Stimulated activated CD8-positive, alpha-beta memory T cell treated with anti-CD3 and anti-CD28 coated beads, Interleukin-15, amount 100 ng/mL, for 48 hours (primary cell): ENCODE measurements at regions not wholly inside any gene's neighbourhood (a gene's known extent, or its start where the extent isn't known, plus 50 kb on each side); places are given as distances from the start of the nearest gene placed in this dataset.
"Not testable (repeated sequence)": the region's sequence is repeated elsewhere in the genome, so short reads cannot be mapped to it uniquely, and the experiment has no call there.

Experiments
- DNase-seq, 2 donors: peaks; one replicate each; pipeline ENCODE4 v3.0.0-alpha.2; 2020; ENCODE audit warnings: low read depth in 2 of 2

GRCh38 chr2:22350621-22351020 lies 1034.4 kb upstream of the KLHL29 start:
- no peak for DNase-seq

GRCh38 chr2:22355816-22356433 lies 1029.1 kb upstream of the KLHL29 start:
- DNase-seq, result peak; percentile 2 to 4

GRCh38 chr2:22359071-22359672 lies 1025.8 kb upstream of the KLHL29 start:
- DNase-seq, result no peak

- DNase-seq, result no peak
These were observed 1024.1 kb upstream of the KLHL29 start for GRCh38 chr2:22360735-22361374.

- DNase-seq, result no peak
These were observed 1023.4 kb upstream of the KLHL29 start for GRCh38 chr2:22361571-22361970.

DNA sequence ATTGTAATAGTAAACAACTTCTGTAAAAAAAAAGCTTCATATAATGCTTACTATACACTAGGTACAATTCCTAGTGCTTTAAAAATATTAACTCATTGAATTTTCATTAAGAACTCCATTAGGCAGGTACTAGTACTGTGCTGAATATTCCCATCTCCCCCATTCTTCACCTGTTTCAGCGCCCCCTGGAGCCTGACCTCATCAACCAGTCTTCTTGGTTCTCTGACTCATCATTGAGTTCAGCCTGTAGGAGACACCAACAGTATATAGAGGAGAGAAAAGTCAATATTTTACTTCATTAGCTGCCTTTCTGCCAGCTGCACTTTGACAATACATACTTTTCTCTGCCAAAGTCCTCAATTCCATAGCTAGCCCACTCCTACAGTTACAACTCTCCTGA lies 1009.9 kb upstream of the KLHL29 start:
- no peak for DNase-seq

- no peak for DNase-seq
These were observed 1007.7 kb upstream of the KLHL29 start for GRCh38 chr2:22377268-22377667.

GRCh38 chr2:22382479-22383169 lies 1002.4 kb upstream of the KLHL29 start:
- DNase-seq, result no peak

GRCh38 chr2:22397847-22398246 lies 987.1 kb upstream of the KLHL29 start:
- no peak for DNase-seq

DNA sequence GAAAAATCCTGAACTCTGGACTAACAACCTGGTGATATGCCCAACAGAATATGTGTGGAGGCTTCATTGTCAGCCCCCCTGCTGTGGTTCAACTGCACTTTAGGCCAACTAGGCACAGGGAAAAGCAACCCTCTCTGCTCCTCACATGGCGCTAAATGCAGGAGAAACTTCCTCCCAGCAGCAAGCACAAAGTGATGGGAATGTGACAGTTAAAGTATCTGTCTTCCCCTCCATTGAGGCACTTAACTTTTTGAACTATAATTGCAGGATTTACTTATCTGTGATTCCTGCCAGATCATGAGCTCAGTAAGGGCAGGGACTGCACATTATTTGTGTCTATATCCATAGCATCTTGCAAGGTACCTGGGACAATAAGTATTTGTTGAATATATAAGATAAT lies 981.2 kb upstream of the KLHL29 start:
- no peak for DNase-seq

GRCh38 chr2:22406625-22407024 lies 978.4 kb upstream of the KLHL29 start:
- no peak for DNase-seq

DNA sequence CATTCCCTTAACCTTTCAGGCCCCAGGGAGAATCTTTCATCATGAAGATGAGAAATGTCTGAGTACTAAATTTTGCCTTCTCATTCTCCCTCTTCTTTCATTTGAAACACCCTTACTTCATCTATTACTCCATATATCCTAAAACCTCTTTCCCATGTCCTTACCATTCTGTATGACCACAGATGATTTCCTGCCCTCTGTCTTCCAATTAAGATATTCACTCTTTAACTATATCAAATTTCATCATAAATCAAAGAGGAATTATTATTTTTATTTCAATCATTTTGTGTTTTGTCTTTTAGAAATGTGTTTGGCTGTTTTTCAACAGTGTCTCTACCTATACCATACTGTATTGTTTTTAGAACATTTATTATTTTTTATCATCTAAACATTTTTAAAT lies 964.9 kb upstream of the KLHL29 start:
- no peak for DNase-seq

DNA sequence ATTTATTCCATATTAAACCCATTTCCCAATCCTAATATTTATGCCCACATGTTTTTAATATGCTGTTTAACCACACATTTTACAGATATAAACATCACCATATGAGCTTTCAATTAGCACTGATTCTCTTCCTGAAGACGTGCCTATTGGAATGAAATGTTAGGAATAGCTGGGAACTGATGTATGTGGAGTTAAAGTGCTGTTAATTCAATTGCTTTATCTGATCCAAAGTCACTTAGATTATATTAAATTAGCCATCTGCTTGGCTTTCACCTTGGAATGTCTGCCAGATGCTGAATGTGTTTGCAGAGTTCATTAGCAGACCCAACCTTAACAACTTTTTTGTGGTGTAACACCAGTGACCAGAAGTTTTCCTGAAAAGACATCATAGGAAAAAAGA lies 942.9 kb upstream of the KLHL29 start:
- no peak for DNase-seq

DNA sequence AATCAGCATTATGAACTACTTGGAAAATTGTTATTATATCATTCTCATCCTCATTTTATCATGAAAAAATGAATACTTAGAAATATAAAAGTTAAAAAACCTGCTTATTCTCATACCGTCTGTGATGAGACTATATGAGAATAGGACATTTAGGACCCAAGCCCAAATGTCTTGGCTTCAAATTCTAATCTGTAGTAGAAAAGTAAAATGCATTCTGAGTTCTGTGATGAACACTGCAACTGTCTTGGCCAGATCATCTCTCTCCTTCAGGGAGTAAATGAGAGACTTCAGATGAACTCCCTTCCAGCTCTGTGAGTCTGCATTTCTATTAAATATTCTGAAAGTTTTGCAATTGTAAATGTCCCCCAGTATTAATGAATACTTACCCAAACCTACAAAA lies 940.7 kb upstream of the KLHL29 start:
- DNase-seq, result no peak

DNA sequence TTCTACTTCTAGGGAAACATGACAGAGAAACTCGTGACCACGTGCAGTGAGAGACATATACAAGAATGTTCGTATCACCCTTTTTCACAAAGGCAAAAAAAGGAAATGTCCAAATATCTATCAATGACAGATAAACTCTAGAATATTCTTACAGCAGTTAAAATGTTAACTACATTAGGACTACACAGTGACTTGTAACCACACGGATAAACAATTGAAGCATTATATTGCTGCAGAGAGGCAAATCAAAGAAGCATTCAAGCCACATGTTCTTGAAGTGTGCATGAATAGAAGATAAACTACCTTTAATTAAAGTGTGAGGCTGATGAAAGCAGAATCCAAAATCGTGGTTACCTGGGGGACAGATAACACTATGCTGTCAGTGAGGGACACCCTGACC lies 935.3 kb upstream of the KLHL29 start:
- no peak for DNase-seq

DNA sequence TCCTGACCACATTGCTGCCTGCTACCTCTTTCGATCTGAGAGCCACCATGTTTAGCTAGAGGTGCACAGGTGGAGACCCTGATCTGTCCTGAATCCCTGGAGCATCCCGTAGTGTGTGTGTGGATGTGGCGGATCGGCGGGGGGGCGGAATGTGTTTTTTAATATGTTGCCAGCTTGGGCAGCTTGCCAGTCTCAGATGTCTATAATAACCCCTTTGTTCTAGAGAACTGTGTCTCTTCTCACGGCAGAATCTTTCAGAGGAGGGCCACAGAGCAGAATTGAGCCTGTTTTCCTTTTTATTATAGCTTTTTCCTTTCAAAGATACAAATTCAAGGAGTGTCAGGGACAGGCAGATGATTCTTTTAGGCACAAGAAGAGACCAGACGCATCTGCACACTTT lies 934.1 kb upstream of the KLHL29 start:
- DNase-seq, result no peak

GRCh38 chr2:22454826-22455485 lies 930.0 kb upstream of the KLHL29 start:
- no peak for DNase-seq

DNA sequence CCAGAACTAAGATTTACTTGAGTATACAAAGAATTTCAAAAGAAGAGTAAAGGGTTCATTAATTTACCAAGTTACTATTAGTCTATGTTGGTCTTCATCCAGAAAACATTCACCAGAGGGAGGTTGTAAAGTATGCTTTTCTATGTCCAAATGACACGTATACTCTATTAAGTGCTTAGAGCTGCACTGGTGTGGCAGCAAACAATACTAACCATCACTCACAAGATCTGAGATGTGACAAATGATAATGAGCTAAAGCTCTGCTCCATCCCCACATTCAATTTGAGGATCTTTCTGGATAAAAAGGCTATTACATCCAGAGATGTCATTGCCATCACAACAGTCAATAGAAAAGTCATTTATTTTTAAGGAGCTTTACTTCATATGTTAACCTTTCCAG lies 926.5 kb upstream of the KLHL29 start:
- no peak for DNase-seq

- not testable (repeated sequence) for DNase-seq
These were observed 909.9 kb upstream of the KLHL29 start for GRCh38 chr2:22475103-22475502.

DNA sequence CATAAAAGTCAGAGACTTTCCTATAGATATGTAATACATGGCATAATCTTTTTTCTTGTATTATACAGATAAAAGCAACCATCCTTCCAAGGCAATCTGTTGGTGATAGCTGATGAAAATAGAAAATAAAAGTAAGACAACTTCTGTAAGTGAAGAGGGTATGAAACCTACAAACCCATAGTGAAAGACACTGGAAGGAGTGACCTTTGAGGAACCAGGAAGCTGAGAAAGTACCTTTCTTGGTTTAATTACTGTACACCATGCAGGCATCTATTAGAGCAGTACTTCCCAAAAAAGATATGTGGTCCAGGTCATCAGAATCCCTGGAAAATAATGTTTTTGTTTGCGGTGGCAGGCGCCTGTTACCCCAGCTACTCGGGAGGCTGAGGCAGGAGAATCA lies 906.6 kb upstream of the KLHL29 start:
- no peak for DNase-seq

DNA sequence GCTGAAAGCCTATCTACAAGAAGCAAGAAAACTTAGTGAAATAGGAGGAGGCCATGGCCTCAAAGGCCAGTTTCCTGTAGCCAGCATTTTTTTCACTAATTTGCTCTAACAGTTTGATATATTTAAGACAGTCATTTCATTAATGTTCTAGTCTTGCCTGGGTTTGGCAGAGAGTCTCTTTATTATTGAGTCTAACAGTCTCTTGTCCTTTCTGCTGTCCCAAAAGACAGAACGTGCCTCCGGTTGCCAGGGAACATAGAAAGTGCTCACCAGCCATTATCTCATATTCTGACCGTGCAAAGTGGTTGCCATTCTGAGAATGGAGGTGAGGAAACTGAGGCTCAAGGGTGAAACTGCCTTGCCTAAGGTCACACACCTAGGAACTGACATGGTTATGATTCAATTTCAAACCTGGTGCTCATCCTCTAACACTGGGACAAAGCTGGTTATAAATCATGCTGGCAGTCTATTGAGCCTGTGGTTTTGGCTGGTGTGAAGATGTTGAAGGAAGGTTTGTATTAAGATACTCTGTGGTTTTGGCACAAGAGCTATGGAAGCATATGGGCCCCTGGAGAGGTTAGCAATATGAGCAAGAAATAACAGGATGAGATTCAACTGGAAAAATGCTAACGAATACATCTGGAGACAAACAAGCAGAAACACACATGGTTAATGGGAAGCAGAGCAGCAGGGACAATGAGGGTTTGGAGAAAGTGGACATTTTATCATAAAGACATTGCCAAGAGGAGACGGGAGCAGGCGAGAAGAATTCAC lies 903.3 kb upstream of the KLHL29 start:
- no peak for DNase-seq

- no peak for DNase-seq
These were observed 901.9 kb upstream of the KLHL29 start for GRCh38 chr2:22483036-22483435.
